Fibroblast of the aortic adventitia (primary cell): ENCODE measurements at regions not wholly inside any gene's neighbourhood (a gene's known extent, or its start where the extent isn't known, plus 50 kb on each side); places are given as distances from the start of the nearest gene placed in this dataset.

ENCODE experiments used
- DNase-seq: peaks from one replicate; pipeline ENCODE4 v3.0.0-alpha.2; 2010; ENCODE audit warnings: low read depth
- H3K4me3 ChIP-seq: 2 replicates; pipeline ENCODE4 v1.5.1; 2011; ENCODE audit warnings: low read depth, mild to moderate bottlenecking, control low read depth, low read length, moderate library complexity
- TF ChIP-seq, protein P1 (sequence below): IDR thresholded peaks from 2 replicates; pipeline ENCODE4 v1.5.1; 2011; ENCODE audit warnings: mild to moderate bottlenecking, low read length, control low read depth, inconsistent platforms; ENCODE audit not compliant: insufficient read depth

DNA sequence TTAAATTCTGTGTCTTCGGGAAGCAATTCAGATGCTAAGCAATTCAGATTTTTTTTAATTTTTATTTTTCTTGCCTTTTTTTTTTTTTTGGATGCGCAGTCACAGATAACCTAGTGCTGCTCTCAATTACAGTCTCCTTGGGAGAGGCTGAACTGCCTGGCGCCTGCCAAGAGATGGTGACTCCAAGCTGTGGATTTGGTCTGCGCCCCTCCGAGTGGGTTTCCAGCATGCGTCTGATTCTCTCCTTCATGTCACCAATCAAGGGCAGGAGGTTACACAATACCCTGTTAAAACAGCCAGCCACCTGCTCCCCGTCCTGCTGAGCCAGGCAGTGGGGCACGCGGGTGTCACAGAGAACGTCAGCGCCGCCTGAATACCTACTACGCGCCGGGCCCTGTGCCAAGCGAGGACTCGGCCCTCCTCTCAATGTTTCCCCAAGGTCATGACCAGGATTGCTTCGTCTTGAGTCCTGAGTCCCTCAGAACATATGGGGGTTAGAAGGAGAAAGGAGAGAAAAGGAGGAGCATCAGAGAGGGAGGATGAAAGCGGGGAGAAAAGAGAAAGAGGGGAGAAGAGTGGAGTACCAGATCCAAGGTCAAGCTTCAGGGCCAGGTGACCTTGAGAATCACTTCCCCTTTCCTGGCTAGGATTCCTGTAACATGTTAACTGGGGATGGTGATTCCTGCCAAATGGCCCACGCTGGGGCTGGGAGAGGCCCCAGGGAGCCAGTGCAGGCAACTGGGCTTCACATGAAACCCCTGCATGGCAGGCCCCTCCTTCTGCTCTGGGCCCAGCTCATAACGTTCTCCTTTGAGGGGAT, 213.6 kb downstream of the URI1 start:
- no peak overlapping the region for H3K4me3 ChIP-seq
- no peak for DNase-seq
- TF ChIP-seq, protein P1, sequence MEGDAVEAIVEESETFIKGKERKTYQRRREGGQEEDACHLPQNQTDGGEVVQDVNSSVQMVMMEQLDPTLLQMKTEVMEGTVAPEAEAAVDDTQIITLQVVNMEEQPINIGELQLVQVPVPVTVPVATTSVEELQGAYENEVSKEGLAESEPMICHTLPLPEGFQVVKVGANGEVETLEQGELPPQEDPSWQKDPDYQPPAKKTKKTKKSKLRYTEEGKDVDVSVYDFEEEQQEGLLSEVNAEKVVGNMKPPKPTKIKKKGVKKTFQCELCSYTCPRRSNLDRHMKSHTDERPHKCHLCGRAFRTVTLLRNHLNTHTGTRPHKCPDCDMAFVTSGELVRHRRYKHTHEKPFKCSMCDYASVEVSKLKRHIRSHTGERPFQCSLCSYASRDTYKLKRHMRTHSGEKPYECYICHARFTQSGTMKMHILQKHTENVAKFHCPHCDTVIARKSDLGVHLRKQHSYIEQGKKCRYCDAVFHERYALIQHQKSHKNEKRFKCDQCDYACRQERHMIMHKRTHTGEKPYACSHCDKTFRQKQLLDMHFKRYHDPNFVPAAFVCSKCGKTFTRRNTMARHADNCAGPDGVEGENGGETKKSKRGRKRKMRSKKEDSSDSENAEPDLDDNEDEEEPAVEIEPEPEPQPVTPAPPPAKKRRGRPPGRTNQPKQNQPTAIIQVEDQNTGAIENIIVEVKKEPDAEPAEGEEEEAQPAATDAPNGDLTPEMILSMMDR: no peak

DNA sequence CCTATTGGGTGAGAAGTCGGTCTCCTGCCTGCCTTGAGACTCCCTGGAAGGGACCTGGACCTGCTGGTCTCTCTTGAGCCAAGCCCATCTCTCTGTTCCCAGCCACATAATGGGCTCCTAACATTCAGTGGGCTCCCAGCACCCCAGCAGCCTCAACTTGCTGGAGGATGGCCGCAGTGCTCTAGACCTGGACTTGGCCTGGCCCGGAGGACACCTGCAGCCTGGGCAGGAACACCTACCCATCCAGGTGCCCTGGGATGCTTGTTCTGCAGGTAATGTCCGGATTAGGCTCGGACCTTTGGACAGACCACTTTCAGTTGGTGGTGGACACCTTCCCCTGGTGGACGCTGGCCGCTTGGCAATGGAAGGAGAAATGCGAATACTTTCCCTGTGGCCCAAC, 214.6 kb downstream of the URI1 start:
- TF ChIP-seq, protein P1: no peak
- H3K4me3 ChIP-seq: no peak overlapping the region
- DNase-seq: no peak

DNA sequence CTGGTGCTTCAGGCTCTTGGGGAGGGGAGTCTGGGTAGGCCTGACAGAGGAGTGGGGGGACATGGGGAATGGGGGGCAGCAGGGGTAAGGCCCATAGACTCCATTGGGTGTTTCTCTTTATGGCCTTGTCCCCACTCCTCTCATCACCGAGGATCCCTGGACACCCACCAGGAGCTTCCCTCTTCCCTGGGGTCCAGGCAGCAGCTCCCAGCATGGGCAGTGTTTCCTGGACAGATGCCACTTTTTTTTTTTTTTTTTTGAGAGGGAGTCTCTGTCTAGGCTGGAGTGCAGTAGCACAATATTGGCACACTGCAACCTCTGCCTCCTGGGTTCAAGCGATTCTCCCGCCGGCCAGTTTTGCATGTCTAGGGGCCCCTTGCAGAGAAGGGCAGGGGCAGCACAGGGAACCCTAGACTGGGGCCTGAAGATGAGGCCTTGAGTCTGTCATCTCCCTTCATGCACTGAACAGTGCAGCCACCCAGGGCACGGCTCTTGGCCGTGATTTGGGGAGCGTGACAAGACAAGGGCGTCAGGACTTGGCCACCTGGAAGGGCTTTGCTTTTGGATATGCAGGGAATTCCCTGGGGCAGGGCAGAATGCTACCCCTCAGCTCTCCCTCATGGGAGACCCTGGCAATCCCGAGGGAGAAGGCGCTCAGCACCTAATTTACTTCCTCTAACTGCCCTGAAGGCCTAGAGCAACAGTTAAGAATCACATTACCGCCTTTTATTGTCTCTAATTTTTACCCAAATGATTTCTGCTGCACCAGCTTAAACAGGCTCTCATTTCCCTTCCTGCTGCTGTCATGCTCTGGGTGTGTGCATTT, 213.9 kb upstream of the ZNF536 start:
- TF ChIP-seq, protein P1: no peak
- DNase-seq: no peak
- H3K4me3 ChIP-seq: no peak overlapping the region

DNA sequence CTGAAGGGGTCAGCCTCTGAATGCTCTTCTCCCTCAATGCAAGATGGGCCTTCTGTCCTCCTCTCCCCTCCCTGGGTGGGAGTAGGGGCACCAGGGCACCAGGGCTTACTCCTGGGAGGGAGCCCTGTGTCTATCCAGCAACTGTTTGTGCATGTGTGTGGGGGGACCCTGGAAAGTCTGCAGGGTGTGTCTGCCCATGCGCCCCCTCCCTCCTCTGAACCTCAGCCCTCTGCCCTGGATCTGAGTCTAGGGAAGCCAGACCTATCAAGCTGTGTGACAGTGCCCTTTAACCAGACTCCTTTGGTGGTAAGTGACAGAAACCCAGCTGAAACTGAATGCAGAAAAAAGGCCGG, 213.3 kb upstream of the ZNF536 start:
- TF ChIP-seq, protein P1: no peak
- H3K4me3 ChIP-seq: no peak overlapping the region
- DNase-seq: no peak

DNA sequence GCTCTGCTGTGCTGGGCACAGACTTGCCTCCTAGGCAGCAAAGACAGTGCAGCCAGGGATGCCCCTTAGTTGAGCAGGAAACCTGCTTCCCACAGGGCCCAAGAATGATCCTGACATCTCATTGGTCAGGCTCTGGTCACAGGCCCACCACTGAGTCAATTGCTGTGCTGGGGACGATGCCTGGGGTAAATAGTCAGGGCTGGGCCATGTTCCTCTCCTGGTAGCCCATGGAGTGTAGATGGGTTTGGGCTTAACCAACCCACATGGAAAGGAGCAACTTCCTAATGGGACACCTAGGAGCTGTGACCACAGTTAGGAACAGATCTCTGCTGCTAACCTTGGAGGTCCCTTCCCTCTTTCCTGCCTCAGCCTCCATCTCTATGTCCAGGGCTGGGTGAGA, 212.5 kb upstream of the ZNF536 start:
- no peak overlapping the region for H3K4me3 ChIP-seq
- TF ChIP-seq, protein P1: no peak
- no peak for DNase-seq

DNA sequence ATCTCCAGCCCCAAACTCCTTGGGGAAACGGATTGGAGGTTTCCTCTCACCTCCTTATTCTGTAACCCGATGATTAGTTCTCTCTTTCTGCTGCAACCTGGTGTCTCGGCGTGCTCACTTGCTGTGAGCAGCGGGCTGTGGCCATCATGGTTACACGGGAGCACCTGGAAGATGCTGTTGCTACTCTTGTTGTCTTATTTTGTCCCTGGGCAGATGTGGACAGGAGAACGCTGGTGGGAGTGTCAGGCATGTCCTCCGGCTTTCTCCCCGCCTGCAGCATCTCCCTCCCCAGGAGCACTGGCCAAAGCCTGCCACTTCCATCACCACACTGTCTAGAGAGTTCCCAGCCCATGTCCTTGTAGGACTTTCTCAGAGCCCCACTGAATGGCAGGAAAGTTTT, 211.8 kb upstream of the ZNF536 start:
- no peak for DNase-seq
- no peak overlapping the region for H3K4me3 ChIP-seq
- TF ChIP-seq, protein P1: no peak
